OCI-LY1 (cell line): ENCODE measurements at regions not wholly inside any gene's neighbourhood (a gene's known extent, or its start where the extent isn't known, plus 50 kb on each side); places are given as distances from the start of the nearest gene placed in this dataset.

Experiments
- H2AFZ ChIP-seq: fragments of 200-600 bp; sonication (generic), shearing (Covaris generic); 2 replicates; pipeline ENCODE4 v1.6.0; 2014; ENCODE audit warnings: antibody characterized with exemption, mild to moderate bottlenecking, low read length
- H3F3A ChIP-seq: fragments of 200-600 bp; sonication (generic), shearing (Covaris generic); 2 replicates; pipeline ENCODE4 v1.6.0; 2014; ENCODE audit warnings: mild to moderate bottlenecking, antibody characterized with exemption, low read length, moderate library complexity; ENCODE audit not compliant: insufficient read depth
- H3K27ac ChIP-seq: fragments of 200-600 bp; sonication (generic); 2 replicates; pipeline ENCODE4 v1.5.1; 2014; ENCODE audit warnings: low read length, mixed run types, mild to moderate bottlenecking, low read depth; ENCODE audit not compliant: poor library complexity, severe bottlenecking
- H3K27me3 ChIP-seq: fragments of 200-600 bp; sonication (generic); 2 replicates; pipeline ENCODE4 v1.6.0; 2014; ENCODE audit warnings: antibody characterized with exemption, mild to moderate bottlenecking, low read length, moderate library complexity; ENCODE audit not compliant: insufficient read depth
- H3K36me3 ChIP-seq: fragments of 200-600 bp; sonication (generic); 2 replicates; pipeline ENCODE4 v1.6.1; 2014; ENCODE audit warnings: mild to moderate bottlenecking, antibody characterized with exemption, low read length, moderate library complexity, mixed read lengths; ENCODE audit not compliant: insufficient read depth
- H3K4me1 ChIP-seq: fragments of 200-600 bp; sonication (generic); 2 replicates; pipeline ENCODE4 v1.5.1; 2014; ENCODE audit warnings: mild to moderate bottlenecking, low read length, moderate library complexity; ENCODE audit not compliant: insufficient read depth, severe bottlenecking
- H3K4me2 ChIP-seq: fragments of 200-600 bp; sonication (generic), shearing (Covaris generic); 2 replicates; pipeline ENCODE4 v1.6.1; 2014; ENCODE audit warnings: low read length
- H3K4me3 ChIP-seq: fragments of 200-600 bp; sonication (generic); 2 replicates; pipeline ENCODE4 v1.5.1; 2014; ENCODE audit warnings: low read length, low read depth, mild to moderate bottlenecking, mixed read lengths; ENCODE audit not compliant: poor library complexity, severe bottlenecking
- H3K79me2 ChIP-seq: fragments of 200-600 bp; shearing (Covaris generic); 2 replicates; pipeline ENCODE4 v1.6.1; 2016; ENCODE audit warnings: mixed run types, low read length, mixed read lengths; ENCODE audit not compliant: insufficient read depth
- H3K9ac ChIP-seq: fragments of 200-600 bp; sonication (generic), shearing (Covaris generic); 2 replicates; pipeline ENCODE4 v1.6.1; 2014; ENCODE audit warnings: mild to moderate bottlenecking, low read length, mixed read lengths
- H3K9me2 ChIP-seq: fragments of 200-600 bp; sonication (generic), shearing (Covaris generic); 2 replicates; pipeline ENCODE4 v1.6.1; 2014; ENCODE audit warnings: low read depth, mild to moderate bottlenecking, low read length, mixed read lengths
- H3K9me3 ChIP-seq: fragments of 200-600 bp; shearing (Covaris generic); 2 replicates; pipeline ENCODE4 v1.6.1; 2014; ENCODE audit warnings: low read length, mixed read lengths
- H4K20me1 ChIP-seq: fragments of 200-600 bp; sonication (generic), shearing (Covaris generic); 2 replicates; pipeline ENCODE4 v1.6.0; 2016; ENCODE audit warnings: mild to moderate bottlenecking, low read length; ENCODE audit not compliant: insufficient read depth
- CTCF ChIP-seq: fragments of 200-600 bp; sonication (generic), shearing (Covaris generic); IDR thresholded peaks from 2 replicates; pipeline ENCODE4 v1.5.1; 2017; ENCODE audit warnings: mild to moderate bottlenecking, antibody characterized with exemption, low read length, moderate library complexity, mixed read lengths
- EZH2 ChIP-seq: fragments of 200-600 bp; sonication (generic), shearing (Covaris generic); IDR thresholded peaks from 2 replicates; pipeline ENCODE4 v1.8.0; 2017; ENCODE audit warnings: borderline replicate concordance, mixed run types, mild to moderate bottlenecking, antibody characterized with exemption, low read length, moderate library complexity, mixed read lengths

GRCh38 chr4:133776961-133777360 lies 424.6 kb downstream of the PABPC4L start:
- Histone ChIP-seq H3K27ac (no peak overlapping the region), H3K4me3 (no peak overlapping the region), H3K79me2 (no peaks in the 10 kb centered on the region), H4K20me1 (no peaks in the 10 kb centered on the region), H3K4me2 (no peak overlapping the region), H3K9me2 (no peaks in the 10 kb centered on the region), H3K9me3 (peaks cover 6% of the 10 kb centered on the region; the same call in 1 of the 2 replicates), H3K4me1 (no peaks in the 10 kb centered on the region), H3K27me3 (no peaks in the 10 kb centered on the region), H3K36me3 (no peaks in the 10 kb centered on the region), H3K9ac (no peak overlapping the region), H2AFZ (no peak overlapping the region), H3F3A (no peaks in the 10 kb centered on the region)
- TF ChIP-seq CTCF (no peak), EZH2 (no peak)

- H3K27ac ChIP-seq, result no peak overlapping the region
Measured at GRCh38 chr4:133776503-133776902, 425.1 kb downstream of the PABPC4L start.

DNA sequence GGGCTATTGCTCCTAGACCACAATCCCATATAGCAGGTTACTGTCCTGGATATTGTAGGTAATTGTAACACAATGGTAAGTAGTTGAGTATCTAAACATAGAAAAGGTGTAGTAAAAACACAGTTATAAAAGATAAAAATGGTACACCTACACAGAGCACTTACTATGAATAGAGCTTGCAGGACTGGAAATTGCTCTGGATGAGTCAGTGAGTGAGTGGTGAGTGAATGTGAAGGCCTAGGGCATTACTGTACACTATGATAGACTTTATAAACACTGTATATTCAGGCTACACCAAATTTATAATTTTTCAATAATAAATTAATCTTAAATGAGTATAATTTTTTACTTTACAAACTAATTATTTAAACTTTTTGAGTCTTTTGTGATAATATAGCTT lies 425.7 kb downstream of the PABPC4L start:
- no peak overlapping the region for H3K4me3 ChIP-seq
- no peaks in the 10 kb centered on the region for H3K27me3 ChIP-seq
- no peak for TF ChIP-seq CTCF
- TF ChIP-seq EZH2, result no peak
- no peaks in the 10 kb centered on the region for H3K36me3 ChIP-seq
- H3K4me1 ChIP-seq, result no peaks in the 10 kb centered on the region
- no peaks in the 10 kb centered on the region for H3F3A ChIP-seq
- no peak overlapping the region for H3K4me2 ChIP-seq
- no peak overlapping the region for H3K27ac ChIP-seq
- no peaks in the 10 kb centered on the region for H4K20me1 ChIP-seq
- H3K9me2 ChIP-seq, result no peaks in the 10 kb centered on the region
- H2AFZ ChIP-seq, result no peak overlapping the region
- no peaks in the 10 kb centered on the region for H3K79me2 ChIP-seq
- H3K9me3 ChIP-seq, result peaks cover 8% of the 10 kb centered on the region; the same call in 1 of the 2 replicates
- H3K9ac ChIP-seq, result no peak overlapping the region

More at GRCh38 chr4:133776503-133776902, 425.1 kb downstream of the PABPC4L start:
- H3K9ac ChIP-seq, result no peak overlapping the region
- no peaks in the 10 kb centered on the region for H3K4me1 ChIP-seq
- no peaks in the 10 kb centered on the region for H3K27me3 ChIP-seq
- no peak overlapping the region for H3K4me3 ChIP-seq
- H3F3A ChIP-seq, result no peaks in the 10 kb centered on the region
- no peak overlapping the region for H2AFZ ChIP-seq
- no peaks in the 10 kb centered on the region for H4K20me1 ChIP-seq
- no peak for TF ChIP-seq EZH2
- TF ChIP-seq CTCF, result no peak
- H3K36me3 ChIP-seq, result no peaks in the 10 kb centered on the region
- no peaks in the 10 kb centered on the region for H3K79me2 ChIP-seq
- no peak overlapping the region for H3K4me2 ChIP-seq
- H3K9me2 ChIP-seq, result no peaks in the 10 kb centered on the region
- H3K9me3 ChIP-seq, result peaks cover 8% of the 10 kb centered on the region; the same call in 1 of the 2 replicates
